ENCODE measurements at regions not wholly inside any gene's neighbourhood (a gene's known extent, or its start where the extent isn't known, plus 50 kb on each side); places are given as distances from the start of the nearest gene placed in this dataset.

- TF ChIP-seq CTCF (conservative IDR thresholded peaks at IDR 0.05; ENCODE audit: low read length) (no peak), EZH2phosphoT487 (IDR thresholded peaks at IDR 0.05; ENCODE audit: borderline replicate concordance, low read depth, low read length) (no peak)
Observed at GRCh38 chr4:119684463-119684862, 55.9 kb upstream of the PDE5A start.

Data from OCI-LY7 (cell line).